GM18505 (cell line): ENCODE measurements at regions not wholly inside any gene's neighbourhood (a gene's known extent, or its start where the extent isn't known, plus 50 kb on each side); places are given as distances from the start of the nearest gene placed in this dataset.
"Not testable (repeated sequence)": the region's sequence is repeated elsewhere in the genome, so short reads cannot be mapped to it uniquely, and the experiment has no call there.

Experiments used
- ATAC-seq: cut with Tn5 transposase; IDR thresholded peaks from one replicate; pipeline ENCODE4 v1.9.1; 2021; ENCODE audit not compliant: unreplicated experiment
- POLR2A ChIP-seq: IDR thresholded peaks from 4 replicates; pipeline ENCODE4 v1.6.1; 2011; ENCODE audit warnings: borderline replicate concordance; ENCODE audit not compliant: insufficient read depth, insufficient read length; ENCODE audit errors: extremely low read depth

DNA sequence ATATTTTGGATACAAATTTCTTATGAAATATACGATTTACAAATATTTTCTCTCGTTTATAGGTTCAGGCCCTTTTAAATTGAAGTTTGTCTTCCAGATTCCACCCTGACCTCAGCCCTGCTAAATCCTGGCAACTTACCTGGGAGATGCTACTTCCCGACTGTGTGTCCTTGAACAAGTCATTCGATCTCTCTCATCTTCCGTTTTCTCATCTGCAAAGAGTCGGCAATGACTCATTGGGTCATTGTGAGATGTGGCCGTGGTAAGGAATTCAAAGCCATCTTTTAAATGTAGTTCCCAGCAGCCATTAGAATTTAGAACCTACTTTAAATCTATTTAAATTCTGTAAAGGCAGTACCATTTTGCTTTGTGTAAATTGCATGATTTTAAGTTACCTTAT lies 72.5 kb downstream of the LHX2 start:
- no peak for ATAC-seq
- TF ChIP-seq POLR2A, result no peak

DNA sequence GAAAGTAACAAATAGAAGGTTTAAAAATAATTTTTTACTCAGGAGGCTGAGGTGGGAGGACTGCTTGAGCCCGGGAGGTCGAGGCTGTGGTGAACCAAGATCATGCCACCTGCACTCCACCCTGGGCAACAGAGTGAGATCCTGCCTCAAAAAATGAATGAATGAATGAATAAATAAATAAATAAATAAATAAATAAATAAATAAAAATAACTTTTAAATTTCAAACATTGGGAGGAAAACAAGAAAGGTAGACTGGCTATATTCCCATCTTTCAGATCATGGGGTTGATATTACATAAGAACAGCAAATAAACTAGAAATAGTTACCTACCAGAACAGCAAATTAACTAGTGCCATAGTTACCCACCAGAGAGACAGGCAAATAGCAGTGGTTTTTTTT lies 75.7 kb downstream of the LHX2 start:
- no peak for ATAC-seq
- no peak for TF ChIP-seq POLR2A

DNA sequence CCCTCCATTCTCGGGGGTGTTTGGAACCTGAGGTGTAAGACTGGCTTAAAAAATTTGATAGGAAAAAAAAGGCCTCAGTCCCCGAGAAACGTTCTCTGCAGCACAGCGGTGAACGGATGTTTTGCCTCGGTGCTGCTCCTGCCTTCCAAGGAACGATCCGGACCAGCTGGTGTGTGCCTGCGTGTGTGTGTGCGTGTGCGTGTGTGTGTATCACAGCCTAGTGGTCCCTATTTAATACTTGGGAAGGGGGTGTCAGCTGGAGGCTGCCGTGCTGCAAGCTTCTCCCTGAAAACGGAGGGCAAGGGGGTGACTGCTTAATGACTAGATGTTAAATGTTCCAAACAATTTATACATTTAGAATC lies 76.9 kb downstream of the LHX2 start:
- TF ChIP-seq POLR2A, result no peak
- ATAC-seq, result no peak

DNA sequence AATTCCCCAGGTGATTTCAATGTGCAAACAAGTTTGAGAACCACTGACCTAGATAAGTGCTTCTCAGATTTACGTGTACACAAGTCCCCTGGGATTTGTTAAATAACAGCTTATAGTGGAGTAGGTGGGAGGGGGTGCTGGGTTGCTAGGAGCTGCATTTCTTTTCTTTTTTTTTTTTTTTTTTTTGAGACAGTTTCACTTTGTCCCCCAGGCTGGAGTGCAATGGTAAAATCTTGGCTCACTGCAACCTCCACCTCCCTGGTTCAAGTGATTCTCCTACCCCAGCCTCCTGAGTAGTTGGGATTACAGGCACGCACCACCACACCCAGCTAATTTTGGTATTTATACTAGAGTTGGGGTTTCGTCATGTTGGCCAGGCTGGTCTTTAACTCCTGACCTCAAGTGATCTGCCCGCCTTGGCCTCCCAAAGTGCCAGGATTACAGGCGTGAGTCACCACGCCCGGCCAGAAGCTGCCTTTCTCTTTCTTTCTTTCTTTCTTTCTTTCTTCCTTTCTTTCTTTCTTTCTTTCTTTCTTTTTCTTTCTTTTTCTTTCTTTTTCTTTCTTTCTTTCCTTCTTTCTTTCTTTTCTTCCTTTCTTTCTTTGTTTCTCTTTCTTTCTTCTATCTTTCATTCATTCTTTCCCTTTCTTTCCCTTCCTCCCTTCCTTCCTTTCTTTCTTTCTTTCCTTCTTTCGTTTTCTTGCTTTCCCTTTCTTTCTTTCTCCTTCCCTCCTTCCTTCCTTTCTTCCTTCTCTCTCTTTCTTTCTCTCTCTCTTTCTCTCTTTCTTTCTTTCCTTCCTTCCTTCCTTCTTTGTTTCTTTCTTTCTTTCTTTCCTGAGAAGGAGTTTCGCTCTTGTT lies 78.3 kb downstream of the LHX2 start:
- ATAC-seq, result not testable (repeated sequence)

DNA sequence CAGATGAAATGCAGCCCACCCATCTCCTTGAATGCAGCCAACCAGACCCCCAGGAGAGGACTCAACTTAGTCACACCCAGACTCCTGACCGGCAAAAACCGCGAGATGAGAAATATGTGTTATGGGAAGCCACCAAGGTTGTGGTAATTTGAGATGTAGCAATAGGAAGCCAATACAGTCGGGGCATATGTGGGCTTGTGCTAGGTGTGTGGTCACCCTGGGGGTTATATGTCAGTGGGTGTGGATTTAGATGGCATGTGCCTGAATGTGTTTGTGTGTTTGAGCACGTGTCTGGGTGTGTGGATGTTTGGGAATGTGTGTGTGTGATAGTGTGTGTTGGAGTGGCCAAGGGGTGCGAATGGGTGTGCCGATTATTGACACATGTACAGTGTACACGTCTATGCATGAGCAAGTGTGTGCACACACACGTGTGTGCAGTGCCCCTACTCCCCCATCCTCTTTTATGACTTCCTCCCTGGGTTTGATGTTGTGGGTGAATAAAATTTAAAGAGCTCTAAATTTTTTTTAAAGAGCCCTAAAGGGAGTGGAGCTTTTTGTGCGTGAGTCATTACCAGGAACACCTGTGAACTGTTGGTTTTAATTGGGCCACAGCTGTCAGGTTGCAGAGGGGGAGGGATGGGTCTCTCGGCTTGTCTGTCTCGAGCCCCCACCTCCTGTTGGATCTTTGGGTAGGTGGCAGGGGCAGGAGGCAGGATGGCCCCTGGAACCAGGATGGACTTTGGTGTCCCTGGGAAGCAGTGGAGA lies 86.8 kb downstream of the LHX2 start:
- ATAC-seq, result no peak
- no peak for TF ChIP-seq POLR2A

DNA sequence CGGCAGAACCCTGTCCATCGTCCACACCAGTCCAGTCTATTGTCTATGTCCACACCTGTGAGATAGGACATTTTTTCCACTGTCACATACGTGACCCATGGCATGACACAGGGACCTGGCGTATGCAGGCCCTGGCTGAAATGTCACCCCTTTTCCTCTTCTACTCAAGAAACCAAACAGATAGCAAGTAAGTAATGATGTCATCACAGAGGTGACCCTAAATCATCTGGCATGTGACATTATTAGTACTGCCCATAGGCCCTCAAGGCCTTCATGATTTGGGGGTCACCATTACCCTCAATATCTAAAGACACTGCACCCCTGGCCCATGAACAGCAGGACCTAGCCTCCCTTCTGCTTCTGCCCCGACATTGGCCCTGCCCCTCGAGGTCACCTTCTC lies 88.3 kb downstream of the LHX2 start:
- ATAC-seq, result no peak
- no peak for TF ChIP-seq POLR2A

DNA sequence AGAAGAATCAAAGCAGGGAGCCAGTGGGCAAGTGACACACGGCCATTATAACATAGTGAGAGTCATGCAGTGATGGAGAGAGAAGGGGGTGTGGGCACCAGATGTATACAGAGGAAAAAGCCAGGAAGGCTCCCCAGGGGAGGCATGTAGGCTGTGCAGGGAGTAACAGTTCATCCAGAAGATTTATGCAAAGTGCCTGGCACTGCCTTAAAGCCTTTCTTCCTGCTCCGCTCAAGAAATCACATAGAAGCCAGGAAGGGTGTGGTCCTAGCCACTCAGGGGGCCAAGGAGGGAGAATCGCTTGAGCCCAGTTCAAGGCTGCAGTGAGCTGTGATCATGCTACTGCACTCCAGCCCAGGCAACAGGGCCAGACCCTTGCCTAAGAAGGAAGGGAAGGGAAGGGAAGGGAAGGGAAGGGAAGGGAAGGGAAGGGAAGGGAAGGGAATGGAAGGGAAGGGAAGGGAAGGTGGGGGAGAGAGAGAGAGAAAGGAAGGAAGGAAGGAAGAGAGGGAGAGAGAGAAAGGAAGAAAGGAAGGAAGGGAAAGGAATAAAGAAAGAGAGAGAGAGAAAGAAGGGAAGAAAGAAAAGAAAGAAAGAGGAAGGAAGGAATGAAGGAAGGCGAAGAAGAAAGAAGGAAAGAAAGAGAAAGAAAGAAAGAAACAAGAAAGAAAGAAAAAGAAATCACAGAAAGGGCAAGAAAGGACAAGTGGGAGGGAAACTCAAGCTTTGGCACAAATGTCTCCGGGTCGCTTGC lies 89.8 kb downstream of the LHX2 start:
- no peak for TF ChIP-seq POLR2A
- ATAC-seq, result no peak

DNA sequence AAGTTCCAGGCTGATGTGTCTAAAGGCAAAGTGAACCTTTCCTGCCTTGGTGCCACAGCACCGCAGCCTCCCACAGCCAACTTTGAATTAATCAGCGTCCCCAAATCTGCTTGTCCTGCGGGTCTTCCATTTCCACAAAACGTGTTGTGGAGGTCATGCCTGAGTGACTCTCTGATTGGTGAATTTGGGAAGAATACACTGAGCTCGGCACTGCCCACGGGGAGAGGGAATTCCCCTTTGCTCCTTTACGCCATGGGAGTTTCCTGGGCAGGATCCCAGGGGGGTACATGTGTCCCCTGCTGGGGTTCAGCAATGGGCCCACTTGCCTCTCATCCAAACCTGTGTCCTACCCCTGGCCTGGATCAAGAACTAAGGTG lies 90.4 kb downstream of the LHX2 start:
- ATAC-seq, result no peak
- no peak for TF ChIP-seq POLR2A

DNA sequence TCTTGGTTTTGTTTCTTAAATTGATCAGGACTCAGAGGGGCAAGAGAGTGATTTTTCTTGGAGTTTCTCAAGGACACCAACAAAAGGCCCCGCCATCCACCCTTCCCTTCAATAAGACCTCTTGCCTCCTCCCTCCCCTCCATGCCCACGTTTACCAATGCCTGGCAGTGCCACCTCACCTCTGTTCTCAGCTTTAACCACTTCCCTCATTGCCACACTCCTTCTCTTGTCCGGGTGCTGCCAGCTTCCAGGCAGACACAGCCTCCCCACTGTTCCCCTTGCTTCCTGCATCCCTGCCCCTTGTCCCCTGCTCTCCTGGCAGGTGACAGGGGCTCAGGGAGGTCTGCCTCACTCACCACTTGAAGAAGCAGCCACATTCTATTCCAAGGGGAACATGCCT lies 90.8 kb downstream of the LHX2 start:
- TF ChIP-seq POLR2A, result no peak
- ATAC-seq, result no peak

DNA sequence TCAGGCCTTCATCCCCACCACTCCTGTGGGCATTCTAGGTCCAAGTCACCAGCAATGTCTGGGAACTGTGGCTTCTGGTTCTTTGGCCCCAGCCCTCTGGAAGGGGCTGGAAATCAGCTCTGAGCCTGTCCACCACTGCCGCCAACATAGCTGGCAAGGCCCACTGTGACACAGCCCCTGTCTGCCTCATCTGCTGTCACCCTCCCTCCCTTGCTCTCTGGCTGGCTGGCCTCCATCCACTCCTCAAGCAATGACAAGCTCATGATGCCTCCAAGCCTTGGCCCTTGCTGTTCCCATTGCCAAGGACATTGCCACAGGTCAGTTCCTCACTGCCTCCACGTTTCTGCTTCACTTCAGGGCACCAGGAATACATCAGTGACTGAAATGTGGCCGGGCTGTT lies 93.7 kb downstream of the LHX2 start:
- ATAC-seq, result no peak
- no peak for TF ChIP-seq POLR2A

DNA sequence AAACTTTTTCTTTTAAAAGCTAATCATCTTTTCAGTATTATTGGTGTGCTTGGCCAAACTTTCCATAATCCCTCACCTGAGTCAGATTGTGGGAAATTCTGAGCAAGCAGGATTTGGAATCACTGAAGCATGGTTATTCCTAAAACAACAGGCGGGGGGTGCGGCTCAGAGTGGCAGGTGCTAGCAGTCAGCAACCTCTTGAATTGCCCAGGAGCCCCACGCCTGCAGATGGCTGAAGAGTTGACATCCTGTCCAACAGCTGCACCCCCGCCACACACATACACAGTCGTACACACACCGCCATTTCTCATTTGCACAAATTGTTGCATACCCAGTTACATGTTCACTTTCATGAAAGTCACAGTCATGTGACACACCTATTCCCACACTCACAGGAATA lies 96.6 kb downstream of the LHX2 start:
- ATAC-seq, result no peak
- TF ChIP-seq POLR2A, result no peak

DNA sequence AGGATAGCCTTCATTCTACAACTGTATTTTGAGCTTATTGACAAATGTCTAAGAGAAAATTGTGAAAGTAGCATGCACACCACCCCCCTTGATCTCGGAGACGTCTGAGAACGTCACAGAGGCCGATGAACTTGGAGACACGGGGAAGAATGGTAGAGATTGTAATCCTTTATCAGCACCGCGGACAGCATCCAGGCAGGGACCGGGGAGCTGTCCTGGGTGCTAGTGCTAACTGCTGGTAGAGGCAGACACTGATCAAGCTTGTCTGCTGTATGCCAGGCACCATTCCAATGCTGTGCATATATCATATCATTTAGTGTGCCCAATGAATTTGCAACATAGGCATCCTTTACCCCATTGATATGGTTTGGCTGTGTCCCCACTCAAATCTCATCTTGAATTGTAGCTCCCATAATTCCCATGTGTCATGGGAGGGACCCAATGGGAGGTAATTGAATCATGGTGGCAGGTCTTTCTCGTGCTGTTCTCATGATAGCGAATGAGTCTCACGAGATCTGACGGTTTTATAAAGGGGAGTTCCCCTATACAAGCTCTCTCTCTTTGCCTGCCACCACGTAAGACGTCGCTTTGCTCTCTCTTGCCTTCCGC lies 98.8 kb downstream of the LHX2 start:
- ATAC-seq, result no peak
- no peak for TF ChIP-seq POLR2A

DNA sequence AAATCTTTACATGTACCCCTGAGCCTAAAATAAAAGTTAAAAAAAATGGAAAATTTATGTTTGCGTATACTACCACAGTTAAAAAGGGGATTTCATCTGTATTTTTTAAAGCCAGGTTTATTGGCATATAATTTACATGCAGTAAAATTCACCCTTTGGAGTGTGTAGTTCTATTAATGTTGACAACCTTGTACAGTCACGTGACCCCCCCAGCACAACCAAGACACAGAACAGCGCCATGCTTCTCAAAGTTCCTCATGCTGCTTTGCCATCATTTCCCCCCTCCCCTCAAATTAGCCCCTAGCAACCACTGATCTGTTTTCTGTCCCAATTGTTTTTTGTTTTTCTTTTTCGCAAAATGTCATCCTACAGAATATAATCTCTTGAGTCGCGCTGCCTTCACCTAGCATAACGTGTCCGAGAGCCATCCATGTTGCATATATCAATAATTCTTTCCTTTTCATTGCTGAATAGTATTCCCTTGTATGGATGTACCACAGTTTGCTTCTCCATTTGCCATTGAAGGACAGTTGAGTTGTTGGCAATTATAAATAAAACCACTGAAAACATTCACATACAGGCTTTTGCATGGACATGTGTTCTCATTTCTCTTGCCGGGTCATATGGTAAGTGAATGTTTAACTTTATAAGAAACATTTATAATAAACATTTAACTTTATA lies 105.3 kb downstream of the LHX2 start:
- no peak for TF ChIP-seq POLR2A
- ATAC-seq, result no peak
